PC-9 (cell line): ENCODE measurements at regions not wholly inside any gene's neighbourhood (a gene's known extent, or its start where the extent isn't known, plus 50 kb on each side); places are given as distances from the start of the nearest gene placed in this dataset.

Source experiments
- BruUV-seq: library from RNA; stranded (reverse); fragments of 400-500 nt; replicated peaks from 2 replicates; lab custom pipeline; 2021; lab: Mats Ljungman, UMichigan
- CTCF ChIA-PET: fragments of 300-600 bp; sonication (Branson Sonifier 250); formaldehyde crosslinking; loops from one replicate; lab custom pipeline; 2022; ENCODE audit warnings: antibody characterized with exemption; lab: Charles Lee
- POLR2A ChIA-PET: fragments of 300-600 bp; sonication (Branson Sonifier 250); formaldehyde crosslinking; loops from one replicate; lab custom pipeline; 2022; ENCODE audit warnings: antibody characterized with exemption; ENCODE audit not compliant: unreplicated experiment; lab: Charles Lee
- DNase-seq, 2 experiments: peaks; one replicate each; pipeline versions ENCODE4 v3.0.0 to v3.0.0-alpha.2; 2015 to 2022; ENCODE audit warnings: mixed read lengths in 1 of 2
- H2AFZ ChIP-seq: fragments of 200-600 bp; sonication (generic); 2 replicates; pipeline ENCODE4 v1.8.1; 2017; ENCODE audit warnings: antibody characterized with exemption
- H3F3A ChIP-seq: fragments of 200-600 bp; sonication (generic); 2 replicates; pipeline ENCODE4 v1.8.1; 2017; ENCODE audit warnings: antibody characterized with exemption, mild to moderate bottlenecking, low read depth; ENCODE audit not compliant: insufficient read depth
- H3K27ac ChIP-seq: fragments of 200-600 bp; sonication (generic); 2 replicates; pipeline ENCODE4 v1.6.1; 2016; ENCODE audit warnings: mixed run types
- H3K27me3 ChIP-seq: fragments of 200-600 bp; sonication (generic); 2 replicates; pipeline ENCODE4 v1.6.1; 2016; ENCODE audit warnings: low read depth, mixed run types; ENCODE audit not compliant: insufficient read depth
- H3K36me3 ChIP-seq: fragments of 200-600 bp; sonication (generic); 2 replicates; pipeline ENCODE4 v1.6.1; 2016; ENCODE audit warnings: low read depth, mixed run types
- H3K4me1 ChIP-seq: fragments of 200-600 bp; sonication (generic); replicated peaks from 2 replicates; pipeline ENCODE4 v1.6.1; 2016; ENCODE audit warnings: mixed run types; ENCODE audit not compliant: insufficient read depth
- H3K4me2 ChIP-seq: fragments of 200-600 bp; sonication (generic); 2 replicates; pipeline ENCODE4 v1.6.1; 2017; ENCODE audit warnings: mixed run types
- H3K4me3 ChIP-seq: fragments of 200-600 bp; sonication (generic); 2 replicates; pipeline ENCODE4 v1.6.1; 2016; ENCODE audit warnings: mixed run types
- H3K79me2 ChIP-seq: fragments of 200-600 bp; sonication (generic); 2 replicates; pipeline ENCODE4 v1.6.1; 2017; ENCODE audit warnings: low read depth, mixed run types
- H3K9me2 ChIP-seq: fragments of 200-600 bp; sonication (generic); 2 replicates; pipeline ENCODE4 v1.8.1; 2017; ENCODE audit warnings: mild to moderate bottlenecking; ENCODE audit not compliant: insufficient read depth
- H3K9me3 ChIP-seq: fragments of 200-600 bp; sonication (generic); 2 replicates; pipeline ENCODE4 v1.8.1; 2016; ENCODE audit warnings: low read depth; ENCODE audit not compliant: insufficient read depth
- H4K20me1 ChIP-seq: fragments of 200-600 bp; sonication (generic); 2 replicates; pipeline ENCODE4 v1.8.1; 2017; ENCODE audit not compliant: insufficient read depth
- CTCF ChIP-seq: fragments of 200-600 bp; sonication (generic); conservative IDR thresholded peaks from 2 replicates; pipeline ENCODE4 v1.6.1; 2017; ENCODE audit warnings: mixed run types, antibody characterized with exemption, mild to moderate bottlenecking, moderate library complexity
- EZH2 ChIP-seq: fragments of 200-600 bp; sonication (generic); IDR thresholded peaks from 2 replicates; pipeline ENCODE4 v1.8.0; 2017; ENCODE audit warnings: antibody characterized with exemption, low read depth
- intact Hi-C: fragments of 100-400 bp; cut with micrococcal nuclease; formaldehyde crosslinking; loops from one replicate; pipeline ENCODE4 v1.10.0; 2022; ENCODE audit not compliant: unreplicated experiment

GRCh38 chr20:60947819-60948218 is 304.2 kb upstream of the CDH4 start:
- ChIA-PET CTCF (no interaction called here), POLR2A (no interaction called here)
- no TSS peak for BruUV-seq
- Histone ChIP-seq H3K36me3 (no peaks in the 10 kb centered on the region), H3F3A (no peaks in the 10 kb centered on the region), H3K27me3 (peaks cover 63% of the 10 kb centered on the region), H3K27ac (no peak overlapping the region), H3K4me3 (no peak overlapping the region), H3K9me2 (no peaks in the 10 kb centered on the region), H3K4me1 (no peaks in the 10 kb centered on the region), H3K79me2 (no peaks in the 10 kb centered on the region), H2AFZ (no peak overlapping the region), H3K4me2 (no peak overlapping the region), H3K9me3 (no peaks in the 10 kb centered on the region), H4K20me1 (0 out of 2 replicates have a peak, but pooled peaks cover 3% of the 10 kb centered on the region)
- TF ChIP-seq CTCF (no peak), EZH2 (no peak)
- no peak for DNase-seq
- intact Hi-C loops, result no loop called here

- POLR2A ChIA-PET, result no interaction called here
- no peaks in the 10 kb centered on the region for H3K36me3 ChIP-seq
- CTCF ChIA-PET, result no interaction called here
- TF ChIP-seq EZH2 (no peak), CTCF (no peak)
- no peaks in the 10 kb centered on the region for H3K9me3 ChIP-seq
- H3K27me3 ChIP-seq, result peaks cover 63% of the 10 kb centered on the region
- no peak overlapping the region for H3K4me3 ChIP-seq
- no TSS peak for BruUV-seq
- H4K20me1 ChIP-seq, result 0 out of 2 replicates have a peak, but pooled peaks cover 3% of the 10 kb centered on the region
- intact Hi-C loops, result no loop called here
- no peak overlapping the region for H2AFZ ChIP-seq
- H3K9me2 ChIP-seq, result no peaks in the 10 kb centered on the region
- DNase-seq, result no peak
- H3K4me1 ChIP-seq, result no peaks in the 10 kb centered on the region
- no peak overlapping the region for H3K4me2 ChIP-seq
- H3F3A ChIP-seq, result no peaks in the 10 kb centered on the region
- no peaks in the 10 kb centered on the region for H3K79me2 ChIP-seq
- no peak overlapping the region for H3K27ac ChIP-seq
These were observed 303.8 kb upstream of the CDH4 start for GRCh38 chr20:60948224-60948623.

- TF ChIP-seq CTCF, result no peak
- TF ChIP-seq EZH2, result no peak
- Histone ChIP-seq H3K4me2 (no peak overlapping the region), H3K9me3 (no peaks in the 10 kb centered on the region), H3K4me3 (no peak overlapping the region), H3K9me2 (no peaks in the 10 kb centered on the region), H3K27me3 (peaks cover 72% of the 10 kb centered on the region), H3K79me2 (no peaks in the 10 kb centered on the region), H3K36me3 (no peaks in the 10 kb centered on the region), H2AFZ (no peak overlapping the region), H4K20me1 (0 out of 2 replicates have a peak, but pooled peaks cover 9% of the 10 kb centered on the region), H3K27ac (no peak overlapping the region), H3F3A (no peaks in the 10 kb centered on the region), H3K4me1 (no peaks in the 10 kb centered on the region)
- CTCF ChIA-PET, result no interaction called here
- POLR2A ChIA-PET, result no interaction called here
- intact Hi-C loops, result no loop called here
- no peak for DNase-seq
- no TSS peak for BruUV-seq
These were observed 301.5 kb upstream of the CDH4 start for GRCh38 chr20:60950561-60950960.
